CD4-positive, alpha-beta T cell treated with Interleukin-12 subunit alpha and Interleukin-12 subunit beta, for 1 hour (primary cell): ENCODE measurements at regions not wholly inside any gene's neighbourhood (a gene's known extent, or its start where the extent isn't known, plus 50 kb on each side); places are given as distances from the start of the nearest gene placed in this dataset.

ENCODE experiments used
- DNase-seq: peaks from one replicate; pipeline ENCODE4 v3.0.0-alpha.2; 2020

GRCh38 chr2:43105586-43106558, 120.5 kb downstream of the ZFP36L2 start:
- DNase-seq = no peak

GRCh38 chr2:43104763-43105162, 121.6 kb downstream of the ZFP36L2 start:
- no peak for DNase-seq

- no peak for DNase-seq
Measured at GRCh38 chr2:43104106-43104505, 122.3 kb downstream of the ZFP36L2 start.

GRCh38 chr2:43103093-43103404, 123.4 kb downstream of the ZFP36L2 start:
- no peak for DNase-seq

- no peak for DNase-seq
Measured at GRCh38 chr2:43102366-43103092, 123.9 kb downstream of the ZFP36L2 start.

GRCh38 chr2:43101751-43102150, 124.7 kb downstream of the ZFP36L2 start:
- no peak for DNase-seq

- no peak for DNase-seq
Measured at GRCh38 chr2:43100883-43101662, 125.3 kb downstream of the ZFP36L2 start.

- DNase-seq = no peak
Measured at GRCh38 chr2:43100362-43100882, 126.0 kb downstream of the ZFP36L2 start.

- DNase-seq = no peak
Measured at GRCh38 chr2:43099797-43100196, 126.6 kb downstream of the ZFP36L2 start.

- DNase-seq = no peak
Measured at GRCh38 chr2:43098539-43098938, 127.9 kb downstream of the ZFP36L2 start.

- DNase-seq = no peak
Measured at GRCh38 chr2:43097644-43098408, 128.6 kb downstream of the ZFP36L2 start.

GRCh38 chr2:43095533-43096295, 130.7 kb downstream of the ZFP36L2 start:
- DNase-seq = no peak

- DNase-seq = no peak
Measured at GRCh38 chr2:43092520-43093179, 133.8 kb downstream of the ZFP36L2 start.

GRCh38 chr2:43090317-43090716, 136.1 kb downstream of the ZFP36L2 start:
- no peak for DNase-seq

- DNase-seq = no peak
Measured at GRCh38 chr2:43088143-43089073, 138.0 kb downstream of the ZFP36L2 start.

GRCh38 chr2:43087413-43087812, 139.0 kb downstream of the ZFP36L2 start:
- no peak for DNase-seq

- no peak for DNase-seq
Measured at GRCh38 chr2:43086451-43087221, 139.8 kb downstream of the ZFP36L2 start.

GRCh38 chr2:43085929-43086328, 140.5 kb downstream of the ZFP36L2 start:
- no peak for DNase-seq

GRCh38 chr2:43085505-43085904, 140.9 kb downstream of the ZFP36L2 start:
- DNase-seq = no peak
